GM19328 (cell line): ENCODE measurements at regions not wholly inside any gene's neighbourhood (a gene's known extent, or its start where the extent isn't known, plus 50 kb on each side); places are given as distances from the start of the nearest gene placed in this dataset.
A peak's percentile ranks its signal among the peaks of the same experiment; 100 is the strongest.

Source experiments
- ATAC-seq: cut with Tn5 transposase; IDR thresholded peaks from one replicate; pipeline ENCODE4 v1.9.1; 2021; ENCODE audit warnings: mild to moderate bottlenecking, moderate library complexity; ENCODE audit not compliant: unreplicated experiment

GRCh38 chr2:147232225-147232669, 612.6 kb upstream of the ACVR2A start:
- no peak for ATAC-seq

- peak; percentile 83 for ATAC-seq
Measured at GRCh38 chr2:147231607-147232006, 613.2 kb upstream of the ACVR2A start.

DNA sequence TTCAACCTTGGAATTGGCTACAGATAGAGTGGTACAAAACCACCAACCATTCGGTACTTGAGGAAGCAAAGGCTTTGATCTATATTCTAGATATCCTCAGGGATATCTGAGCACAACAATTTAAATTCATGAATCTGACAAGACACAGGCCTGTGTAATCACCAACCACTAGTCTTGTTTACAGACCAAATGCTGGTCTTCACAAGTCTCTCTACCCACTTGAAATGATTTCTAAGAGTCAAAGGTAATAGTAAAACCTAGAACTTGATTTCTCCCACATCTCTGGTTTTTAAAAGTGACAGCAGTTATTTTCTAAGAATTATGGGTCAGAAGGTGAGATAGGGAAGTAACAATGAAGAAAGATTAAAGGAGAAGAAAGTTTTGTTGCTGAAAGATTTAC, 613.7 kb upstream of the ACVR2A start:
- no peak for ATAC-seq

DNA sequence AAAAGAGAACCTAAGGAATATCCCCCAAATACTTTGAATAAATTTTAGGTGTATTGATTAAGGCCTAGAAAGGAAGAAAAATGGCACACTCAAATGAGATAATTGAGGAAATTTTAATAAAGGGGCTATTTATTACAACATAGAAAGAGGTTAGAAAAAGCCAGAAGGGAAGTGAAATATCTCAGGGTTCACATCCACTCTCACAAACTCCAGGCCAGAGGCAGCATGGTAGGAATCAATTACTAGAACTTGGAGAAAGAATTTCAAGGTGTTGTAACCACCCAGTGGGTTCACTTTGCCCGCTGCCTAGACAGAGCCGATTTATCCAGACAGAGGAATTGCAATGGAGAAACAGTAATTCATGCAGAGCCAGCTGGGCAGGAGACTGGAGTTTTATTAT, 617.5 kb upstream of the ACVR2A start:
- ATAC-seq = no peak

GRCh38 chr2:147224070-147224469, 620.8 kb upstream of the ACVR2A start:
- no peak for ATAC-seq

GRCh38 chr2:147223553-147224060, 621.2 kb upstream of the ACVR2A start:
- no peak for ATAC-seq

GRCh38 chr2:147223119-147223518, 621.7 kb upstream of the ACVR2A start:
- ATAC-seq = peak; percentile 66

GRCh38 chr2:147222506-147222905, 622.3 kb upstream of the ACVR2A start:
- peak; percentile 53 for ATAC-seq

DNA sequence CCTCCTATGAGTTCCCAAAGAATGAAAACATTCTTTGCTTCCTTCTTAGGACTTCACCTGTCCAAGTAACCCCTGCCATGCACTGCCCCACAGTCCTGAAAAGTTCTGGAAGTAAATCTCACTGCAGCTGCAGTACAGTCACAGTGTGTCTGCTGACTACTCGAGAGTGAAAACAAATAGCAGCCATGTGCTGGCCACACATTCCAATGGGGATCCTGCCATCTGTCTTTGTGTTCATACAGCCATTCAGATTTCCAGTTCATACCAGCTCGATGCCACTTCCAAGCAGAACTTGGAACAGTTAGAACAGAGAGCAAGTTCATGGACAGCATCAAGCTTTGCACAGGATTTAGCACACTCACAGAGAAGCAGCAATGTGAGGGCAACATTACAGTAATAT, 629.9 kb upstream of the ACVR2A start:
- no peak for ATAC-seq

- ATAC-seq = no peak
Measured at GRCh38 chr2:147211484-147211883, 633.3 kb upstream of the ACVR2A start.

DNA sequence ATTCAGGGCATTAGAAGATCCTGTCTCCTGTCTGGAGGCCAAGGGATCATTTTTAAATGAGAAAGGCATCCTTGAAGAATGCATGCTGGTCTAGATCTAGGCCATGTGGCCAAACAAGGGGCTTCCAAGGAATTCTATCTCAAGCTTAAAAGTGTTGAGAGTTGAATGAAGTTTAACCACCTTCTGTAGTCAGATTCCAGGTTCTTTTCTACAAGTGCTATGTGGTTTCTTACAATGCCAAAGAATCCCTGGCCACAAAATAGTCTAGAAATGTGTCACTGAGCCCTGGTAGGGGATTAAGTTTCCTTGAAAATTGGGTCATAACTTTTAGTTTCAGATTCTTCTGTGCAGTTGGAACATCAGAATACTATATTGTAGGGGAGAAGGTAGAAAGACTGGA, 640.7 kb upstream of the ACVR2A start:
- no peak for ATAC-seq

DNA sequence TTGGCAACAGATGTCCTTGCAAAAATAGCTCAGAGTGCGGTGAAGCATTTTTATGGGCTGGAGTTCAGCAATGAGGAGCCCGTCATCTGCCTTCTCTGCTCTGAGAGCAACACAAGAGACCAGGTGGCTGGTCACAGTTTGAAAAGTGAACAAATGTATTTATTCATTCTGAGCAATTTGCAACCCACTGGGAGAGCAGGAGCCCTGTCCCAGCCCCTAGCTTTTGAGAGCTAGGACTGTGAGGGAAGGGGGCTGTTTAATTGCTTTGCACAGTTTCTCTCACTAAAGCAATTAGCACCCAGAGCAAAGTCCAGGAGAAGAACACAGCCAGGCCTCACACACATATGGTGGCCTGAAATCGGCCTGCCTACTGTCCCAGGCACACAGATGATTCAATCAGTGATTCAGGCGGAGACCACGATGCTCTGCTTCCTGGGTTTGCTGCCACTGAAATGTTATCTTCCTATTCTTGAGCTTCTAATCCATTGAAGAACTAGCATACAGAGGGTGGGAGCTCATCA, 646.1 kb upstream of the ACVR2A start:
- ATAC-seq = no peak

DNA sequence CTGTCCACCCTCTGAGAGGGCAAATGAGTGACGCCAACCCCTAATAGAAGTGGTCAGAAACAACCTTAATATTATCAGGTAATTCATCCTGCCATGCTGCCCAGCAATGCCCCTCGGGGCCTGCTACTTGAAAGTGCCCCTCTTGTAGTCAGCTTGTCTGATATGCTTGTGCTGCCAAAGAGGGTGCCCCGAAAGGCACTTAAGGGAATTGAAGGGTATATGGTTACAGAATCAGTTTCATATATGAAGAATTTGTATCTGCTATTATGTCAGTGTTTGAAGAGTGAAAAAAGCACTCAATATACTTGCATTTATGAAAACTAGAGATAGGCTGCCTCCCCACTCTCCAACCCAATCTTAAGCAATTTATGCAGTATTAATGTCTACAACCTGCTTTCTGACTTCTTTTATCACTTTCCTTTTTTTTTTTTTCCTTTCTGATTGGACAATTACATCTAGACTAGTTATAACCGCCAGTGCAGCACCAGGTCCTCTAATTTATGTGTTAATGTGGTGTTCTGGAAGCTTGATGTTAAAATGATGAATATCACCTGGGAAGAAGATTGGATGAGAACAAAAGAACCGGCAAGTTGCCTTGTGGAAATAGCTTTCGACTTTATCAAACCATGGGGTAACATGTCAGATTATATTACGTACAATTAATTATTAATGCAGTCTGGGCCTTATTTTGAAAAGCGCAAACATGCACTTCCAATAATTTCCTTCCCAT, 646.9 kb upstream of the ACVR2A start:
- ATAC-seq = no peak

DNA sequence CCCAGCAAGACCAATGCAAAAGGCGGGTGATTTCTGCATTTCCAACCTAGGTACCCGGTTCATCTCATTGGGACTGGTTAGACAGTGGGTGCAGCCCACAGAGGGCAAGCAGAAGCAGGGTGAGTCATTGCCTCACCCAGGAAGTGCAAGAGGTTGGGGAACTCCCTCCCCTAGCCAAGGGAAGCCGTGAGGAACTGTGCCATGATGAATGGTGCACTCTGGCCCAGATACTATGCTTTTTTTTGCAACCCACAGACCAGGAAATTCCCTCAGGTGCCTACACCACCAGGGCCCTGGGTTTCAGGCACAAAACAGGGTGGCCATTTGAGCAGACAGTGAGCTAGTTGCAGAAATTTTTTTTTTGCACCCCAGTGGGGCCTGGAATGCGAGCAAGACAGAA, 662.6 kb upstream of the ACVR2A start:
- ATAC-seq = peak; percentile 51

DNA sequence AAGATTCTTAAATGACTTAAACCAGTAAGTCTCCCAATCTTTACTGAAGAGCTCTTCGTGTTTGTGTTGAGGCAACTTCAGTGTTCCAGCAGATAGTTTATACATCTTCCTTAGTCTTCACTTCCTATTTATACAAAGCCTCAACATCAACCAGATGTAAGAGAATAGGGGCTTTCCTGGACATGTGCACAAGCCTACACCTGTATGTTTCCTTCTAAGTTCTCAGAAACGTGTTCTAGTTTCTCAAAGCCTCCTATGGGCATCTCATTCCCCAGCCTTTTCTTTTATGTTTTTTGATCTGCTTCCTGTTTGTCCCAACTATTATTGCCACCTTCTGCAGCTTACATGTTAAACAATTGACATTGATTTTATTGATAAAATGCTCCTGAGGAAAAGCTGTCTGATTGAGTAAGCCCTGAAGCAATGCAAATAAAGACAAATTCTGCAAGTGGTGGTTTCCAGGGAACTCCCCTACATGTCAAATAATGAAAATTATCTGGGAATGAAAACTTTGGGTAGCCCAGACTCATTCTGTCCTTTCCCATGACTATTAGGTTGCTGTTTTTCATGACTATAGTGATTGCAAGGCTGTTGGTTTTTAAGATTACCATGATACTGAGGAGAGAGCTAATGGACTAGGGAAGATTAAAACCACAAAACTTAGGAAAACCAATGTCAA, 663.3 kb upstream of the ACVR2A start:
- ATAC-seq = peak; percentile 62

DNA sequence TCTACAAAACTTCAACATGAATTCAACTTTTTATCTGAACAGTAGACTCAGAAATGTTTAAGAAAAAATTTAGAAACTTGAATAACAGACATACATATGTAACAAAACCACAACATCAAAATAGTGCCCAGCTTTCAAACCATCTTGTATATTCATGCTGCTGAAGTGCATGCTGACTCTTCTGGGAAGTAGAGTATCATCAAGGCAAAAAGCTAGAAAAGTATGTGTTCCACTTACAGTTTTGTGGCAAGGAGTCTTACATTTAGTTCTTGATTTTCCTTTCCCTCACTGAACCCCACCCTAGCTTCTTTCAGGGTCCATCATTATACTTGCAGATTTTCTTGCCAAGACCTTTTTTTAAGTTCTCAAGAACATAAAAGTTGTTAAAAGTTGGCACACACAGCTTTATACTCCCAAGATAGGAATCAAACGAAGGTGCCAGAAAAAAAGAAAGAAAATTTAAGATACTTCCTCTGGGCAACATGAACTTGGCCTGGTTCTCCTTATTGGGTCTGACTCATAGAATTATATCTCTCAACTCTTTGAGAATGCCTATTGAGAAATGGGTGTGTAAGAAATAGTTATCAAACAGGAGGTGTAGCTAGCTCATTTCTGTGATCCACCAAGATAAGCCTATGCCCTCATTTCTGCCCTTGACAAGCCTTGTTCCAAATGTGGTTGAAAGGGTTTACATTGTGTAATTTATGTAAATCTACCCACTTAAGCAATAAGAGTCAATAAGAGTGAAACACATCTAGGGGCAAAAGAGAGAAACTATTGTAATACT, 667.6 kb upstream of the ACVR2A start:
- no peak for ATAC-seq

- no peak for ATAC-seq
Measured at GRCh38 chr2:147174824-147175254, 670.0 kb upstream of the ACVR2A start.

DNA sequence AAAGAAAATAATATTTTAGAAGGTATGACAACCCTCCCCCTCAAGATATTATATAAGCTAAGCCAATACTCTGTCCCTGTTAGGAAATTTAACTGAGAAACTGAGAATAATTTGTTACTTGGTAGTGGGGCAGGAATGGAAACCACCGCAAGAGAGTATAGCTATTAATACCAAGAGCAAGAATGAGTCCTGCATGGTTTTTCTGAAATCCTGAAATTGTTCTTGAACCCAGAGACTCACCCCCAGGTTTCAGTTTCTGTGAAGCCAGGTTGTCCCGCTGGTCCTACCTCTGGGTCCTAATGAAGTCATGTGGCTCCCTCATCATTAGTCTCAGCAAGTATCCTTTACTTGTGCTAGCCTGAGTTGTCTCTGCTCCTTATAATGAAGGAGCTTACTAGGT, 671.0 kb upstream of the ACVR2A start:
- ATAC-seq = no peak

- no peak for ATAC-seq
Measured at GRCh38 chr2:147173189-147173581, 671.6 kb upstream of the ACVR2A start.

GRCh38 chr2:147172493-147173188, 672.2 kb upstream of the ACVR2A start:
- no peak for ATAC-seq

DNA sequence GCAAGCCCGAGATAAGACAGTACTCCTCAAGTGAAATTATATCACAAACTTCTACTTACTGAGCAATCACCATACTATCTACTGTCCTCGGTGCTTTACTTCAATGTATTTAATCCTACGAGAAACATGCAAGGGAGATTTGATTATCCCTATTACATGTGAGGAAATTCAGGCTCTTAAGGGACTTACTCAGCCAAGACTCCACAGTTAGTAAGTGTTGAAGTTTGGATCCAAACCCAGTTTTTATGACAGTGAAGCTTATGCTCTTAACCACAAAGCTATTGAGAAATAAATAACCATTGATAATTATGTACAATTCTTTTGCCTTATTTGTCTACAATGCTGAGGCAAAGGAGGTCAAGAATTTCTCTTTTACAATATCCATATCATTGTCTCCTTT, 672.9 kb upstream of the ACVR2A start:
- no peak for ATAC-seq
